Activated naive CD4-positive, alpha-beta T cell treated with anti-CD3 and anti-CD28 coated beads, Interleukin-2, amount 50 U/mL, for 16 hours (primary cell): ENCODE measurements at regions not wholly inside any gene's neighbourhood (a gene's known extent, or its start where the extent isn't known, plus 50 kb on each side); places are given as distances from the start of the nearest gene placed in this dataset.

Experiments
- DNase-seq: peaks from one replicate; pipeline ENCODE4 v3.0.0-alpha.2; 2020

DNA sequence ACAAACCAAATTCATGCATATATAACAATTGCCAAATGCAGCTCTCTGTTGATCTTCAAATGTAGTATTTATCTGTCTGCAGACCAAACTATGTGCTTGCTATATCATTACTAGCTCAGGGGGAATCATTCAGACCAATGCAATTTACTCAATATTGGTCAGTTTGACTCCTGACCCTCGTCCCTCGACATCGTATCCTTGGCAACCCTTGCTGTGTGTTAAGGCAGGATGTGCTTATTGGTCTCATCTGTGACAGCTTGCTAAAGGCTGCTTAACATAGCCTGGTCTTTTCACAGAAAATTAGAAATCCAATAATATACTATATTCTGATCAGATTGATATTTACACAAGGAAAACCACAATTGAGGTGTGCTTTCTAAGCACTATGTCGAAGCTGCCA, 747.1 kb downstream of the GALR1 start:
- no peak for DNase-seq

DNA sequence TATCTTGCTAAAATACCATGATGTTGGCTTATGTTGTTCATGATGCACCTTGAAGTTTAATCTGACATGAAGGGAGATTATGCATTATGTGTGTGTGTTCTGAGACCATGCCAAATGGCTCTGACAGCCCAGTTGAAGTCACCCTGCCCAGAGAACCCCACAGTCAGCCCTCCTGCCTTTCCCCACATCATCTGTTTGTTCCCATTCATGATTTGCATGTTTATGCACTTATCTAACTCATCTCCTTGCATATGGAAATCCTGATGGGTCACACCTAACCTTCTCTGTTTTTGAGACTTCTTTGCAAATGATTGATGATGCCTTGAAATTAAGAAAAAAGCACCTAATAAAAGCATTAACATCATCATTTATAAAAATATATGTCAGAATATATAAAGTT, 752.2 kb downstream of the GALR1 start:
- no peak for DNase-seq

DNA sequence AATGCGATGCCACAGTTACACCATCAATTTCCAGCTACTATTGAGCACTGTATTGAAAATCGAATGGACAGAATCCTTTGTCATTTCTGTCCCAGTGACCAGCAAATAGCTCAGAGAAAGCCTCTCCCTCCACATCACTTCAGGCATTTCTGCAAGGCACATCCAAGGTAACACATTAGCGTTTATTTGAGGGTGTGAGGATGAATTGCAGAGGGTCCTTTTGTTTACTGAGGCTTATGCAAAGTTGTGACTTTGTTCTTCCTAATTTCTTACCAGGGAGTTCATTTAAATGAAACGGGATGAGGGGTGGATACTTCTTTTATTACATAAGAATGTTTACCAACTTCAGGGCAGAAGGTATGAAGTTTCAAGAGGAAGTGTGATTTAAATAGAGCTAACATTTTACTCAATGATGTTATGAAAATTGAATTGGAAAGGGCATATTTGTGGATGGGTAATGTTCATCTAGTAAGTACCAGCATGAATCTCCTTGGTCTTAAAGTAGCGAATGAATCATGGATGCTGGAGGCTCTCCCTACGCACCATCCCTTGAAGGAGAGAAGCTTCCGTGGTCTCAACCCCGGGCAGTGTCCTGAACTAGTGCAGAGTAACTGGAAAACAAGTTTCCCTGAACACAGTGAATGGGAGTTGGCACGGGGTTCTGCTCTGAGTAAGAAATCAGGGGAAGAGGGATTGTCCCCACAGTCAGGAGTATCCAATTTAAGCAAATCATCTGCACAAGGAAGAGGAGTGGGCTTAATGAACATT, 756.5 kb downstream of the GALR1 start:
- no peak for DNase-seq

DNA sequence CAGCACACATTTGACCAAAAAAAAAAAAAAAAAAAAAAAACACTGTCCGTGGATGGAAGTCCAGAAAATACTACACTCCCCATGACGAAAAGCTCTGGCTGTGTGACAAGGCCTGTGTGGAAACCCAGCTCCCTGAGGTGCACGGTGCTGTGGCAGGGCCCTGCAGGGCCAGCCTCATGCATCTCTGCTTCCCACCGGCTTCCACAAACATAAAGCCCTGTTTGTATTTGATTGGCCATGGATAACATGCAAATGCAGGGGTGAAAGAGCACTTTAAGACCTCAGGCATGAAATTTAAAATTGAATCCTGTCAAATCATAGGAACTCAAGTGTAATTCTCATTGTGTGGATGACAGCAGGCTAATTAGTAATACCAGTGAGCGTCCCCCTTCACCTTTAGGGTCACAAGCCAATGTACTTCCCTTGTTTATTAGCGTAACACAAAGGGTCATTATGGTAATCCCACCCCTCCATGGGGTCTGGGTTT, 757.2 kb downstream of the GALR1 start:
- DNase-seq, result no peak

DNA sequence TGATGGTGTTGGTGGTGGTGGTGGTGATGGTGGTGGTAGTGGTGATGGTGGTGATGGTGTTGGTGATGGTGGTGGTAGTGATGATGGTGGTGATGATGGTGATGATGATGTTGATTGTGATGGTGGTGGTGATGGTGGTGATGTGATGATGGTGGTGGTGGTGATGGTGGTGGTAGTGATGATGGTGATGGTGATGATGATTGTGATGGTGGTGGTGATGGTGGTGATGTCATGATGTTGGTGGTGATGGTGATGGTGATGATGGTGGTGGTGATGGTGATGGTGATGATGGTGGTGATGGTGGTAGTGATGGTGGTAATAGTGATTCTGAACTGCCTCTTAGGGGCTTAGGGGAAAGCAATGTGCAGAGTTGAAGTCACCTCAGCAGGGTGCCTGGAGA, 760.7 kb downstream of the GALR1 start:
- DNase-seq, result no peak

DNA sequence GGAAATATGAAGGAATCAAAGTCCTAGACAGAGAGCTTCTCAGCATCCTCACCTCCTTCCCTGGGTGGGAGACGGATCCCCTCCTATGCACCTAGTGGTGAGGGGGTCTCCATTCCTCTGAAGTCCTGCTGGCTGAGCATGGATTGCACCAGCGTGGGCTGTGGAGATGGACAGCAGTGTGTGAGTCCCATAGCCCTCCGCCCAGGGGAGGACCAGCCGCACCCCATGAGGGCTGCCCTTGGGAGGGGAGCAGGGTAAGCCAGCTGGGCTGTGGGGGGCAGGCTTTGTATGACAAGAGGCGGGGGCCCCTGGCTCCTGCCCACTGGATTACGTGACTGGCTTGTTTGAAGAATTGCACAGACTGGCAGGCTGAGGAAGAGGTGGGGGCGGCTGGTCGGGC, 768.2 kb downstream of the GALR1 start:
- no peak for DNase-seq

DNA sequence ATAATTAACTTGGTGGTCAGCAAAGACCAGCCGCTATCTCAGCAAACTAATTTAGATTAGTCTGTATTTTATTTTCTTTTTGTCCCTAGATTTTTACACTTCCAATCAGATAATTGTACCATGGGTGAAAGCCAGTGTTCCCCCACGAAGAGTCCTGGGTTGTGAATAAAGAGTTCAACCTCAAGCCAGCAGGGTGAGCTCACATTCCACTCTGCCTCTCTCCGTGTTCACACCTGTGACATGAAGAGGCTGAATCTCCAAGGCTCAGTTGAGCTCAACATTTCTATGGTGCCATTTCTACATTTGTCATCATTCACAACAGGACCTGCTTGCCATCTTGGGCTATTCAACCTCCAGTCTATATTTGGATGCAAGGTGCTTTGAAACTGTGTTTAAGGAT, 771.5 kb downstream of the GALR1 start:
- DNase-seq, result no peak

DNA sequence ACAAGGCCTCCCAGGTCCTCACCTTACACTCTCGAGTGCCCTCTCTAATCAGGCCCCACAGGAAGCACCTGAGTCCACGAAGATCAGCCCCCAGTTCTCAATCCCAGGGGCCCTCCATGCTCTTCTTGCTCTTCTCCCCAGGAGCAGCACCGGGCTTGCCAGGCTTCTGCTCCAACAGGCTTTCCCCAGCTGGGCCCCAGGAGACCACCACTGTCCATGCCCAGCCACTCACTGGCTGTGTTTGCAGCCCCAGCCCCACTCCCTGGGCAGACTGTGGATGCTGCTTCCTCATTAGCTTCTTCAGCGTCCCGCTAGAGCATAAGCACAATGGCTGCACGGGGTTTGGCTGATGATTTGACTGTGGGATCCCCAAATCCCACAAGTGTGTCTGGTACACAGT, 781.9 kb downstream of the GALR1 start:
- DNase-seq, result no peak

DNA sequence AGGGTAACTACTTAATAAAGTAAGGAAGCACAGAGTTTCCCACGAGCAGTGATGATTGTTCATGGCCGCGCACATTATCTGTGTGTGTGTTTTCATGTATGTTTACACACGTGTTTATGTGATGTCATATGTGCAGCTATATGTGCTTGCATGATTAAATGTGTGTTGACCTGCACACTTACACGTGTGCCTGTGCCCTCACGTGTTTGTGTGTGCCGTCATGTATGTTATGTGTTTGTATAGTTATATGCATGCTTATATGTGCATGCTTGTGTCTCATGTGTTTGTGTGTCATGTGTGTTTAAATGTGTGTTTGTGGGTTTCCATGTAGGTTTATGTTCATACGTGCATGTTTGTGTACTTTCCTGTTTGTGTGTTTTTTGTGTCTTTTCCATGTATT, 782.3 kb downstream of the GALR1 start:
- DNase-seq, result no peak

DNA sequence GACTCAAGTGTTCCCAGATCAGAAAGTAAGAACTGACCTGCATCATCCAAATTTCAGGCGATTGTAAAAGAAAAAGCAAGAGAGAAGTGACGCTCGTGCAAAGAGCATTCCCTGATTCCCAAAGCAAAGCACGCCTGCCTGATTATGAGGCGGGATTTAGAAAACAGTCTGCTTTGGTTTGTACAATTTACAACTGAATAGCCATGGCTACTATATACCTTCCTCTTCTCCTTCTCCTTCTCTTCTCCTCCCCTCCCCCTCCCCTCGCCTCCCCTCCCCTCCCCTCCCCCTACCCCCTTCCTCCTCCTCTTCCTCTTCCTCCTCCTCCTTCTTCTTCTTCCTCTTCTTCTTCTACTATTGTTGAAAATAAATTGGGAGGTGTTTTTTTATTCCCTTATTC, 782.9 kb downstream of the GALR1 start:
- no peak for DNase-seq

DNA sequence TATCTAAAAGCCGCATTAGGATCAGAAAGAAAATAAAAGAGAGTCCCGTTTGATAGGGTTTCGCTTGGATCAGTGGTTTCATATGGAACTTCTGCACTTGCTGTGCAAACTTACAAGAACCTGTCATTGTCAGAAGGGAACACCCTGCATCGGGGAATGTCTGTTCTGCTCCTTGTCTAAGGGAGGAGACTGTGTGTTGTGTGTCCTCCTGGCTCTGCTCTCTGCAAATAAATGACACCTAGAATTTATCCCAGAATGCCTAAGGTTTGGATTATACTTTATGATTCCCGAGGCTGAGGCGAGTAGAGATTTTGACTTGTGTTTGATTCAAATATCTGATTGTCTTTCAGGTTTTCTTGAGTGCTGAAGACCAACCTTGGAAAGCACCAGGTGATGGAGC, 785.1 kb downstream of the GALR1 start:
- no peak for DNase-seq

DNA sequence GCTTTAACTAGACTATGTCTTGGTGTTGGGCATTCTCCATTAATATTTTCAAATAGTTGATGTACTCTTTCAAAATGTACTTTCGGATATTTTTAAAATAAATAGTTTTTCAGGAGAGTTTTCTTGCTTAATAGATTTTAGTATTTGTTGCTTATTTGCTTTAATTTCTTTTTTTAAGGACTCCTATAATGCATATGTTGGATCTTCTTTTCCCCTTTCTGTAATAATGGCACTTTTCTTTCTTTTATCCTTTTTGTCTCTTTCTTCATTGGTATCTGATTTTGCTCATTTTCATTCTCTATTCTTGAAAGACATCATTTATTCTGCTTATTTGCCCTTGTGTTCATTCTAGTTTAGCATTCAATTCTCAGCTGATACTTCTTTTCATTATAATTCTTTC, 791.6 kb downstream of the GALR1 start:
- no peak for DNase-seq

DNA sequence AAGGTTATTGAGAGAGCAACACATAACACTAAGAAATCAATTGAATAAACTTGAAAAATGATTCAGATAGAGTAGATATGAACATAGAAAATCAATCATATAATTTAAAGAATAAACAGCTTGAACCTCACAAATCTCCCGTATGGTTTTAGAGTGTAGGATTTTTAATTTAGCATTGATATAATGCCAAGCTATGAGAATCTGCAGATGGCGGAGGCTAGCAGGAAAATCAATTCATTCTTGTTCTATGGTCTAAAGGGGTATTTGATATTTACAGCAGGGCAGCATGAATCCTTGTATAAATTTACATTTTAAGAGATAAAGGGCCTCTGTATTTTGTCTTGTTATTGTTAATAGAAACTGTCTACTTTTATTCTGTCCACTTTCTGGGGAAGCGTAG, 797.0 kb downstream of the GALR1 start:
- DNase-seq, result no peak

DNA sequence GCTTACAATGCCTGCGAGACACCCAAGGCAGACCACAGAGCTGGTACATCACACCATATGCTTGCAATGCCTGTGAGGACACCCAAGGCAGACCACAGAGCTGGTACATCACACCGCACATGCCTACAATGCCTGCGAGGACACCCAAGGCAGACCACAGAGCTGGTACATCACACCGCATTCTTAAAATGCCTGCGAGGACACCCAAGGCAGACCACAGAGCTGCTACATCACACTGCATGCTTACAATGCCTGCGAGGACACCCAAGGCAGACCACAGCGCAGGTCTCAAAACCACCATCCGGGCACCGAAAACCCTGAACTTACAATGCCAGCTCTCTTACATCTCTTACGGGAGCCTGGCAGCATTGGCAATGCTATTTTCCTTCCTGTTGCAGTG, 799.6 kb downstream of the GALR1 start:
- DNase-seq, result no peak

DNA sequence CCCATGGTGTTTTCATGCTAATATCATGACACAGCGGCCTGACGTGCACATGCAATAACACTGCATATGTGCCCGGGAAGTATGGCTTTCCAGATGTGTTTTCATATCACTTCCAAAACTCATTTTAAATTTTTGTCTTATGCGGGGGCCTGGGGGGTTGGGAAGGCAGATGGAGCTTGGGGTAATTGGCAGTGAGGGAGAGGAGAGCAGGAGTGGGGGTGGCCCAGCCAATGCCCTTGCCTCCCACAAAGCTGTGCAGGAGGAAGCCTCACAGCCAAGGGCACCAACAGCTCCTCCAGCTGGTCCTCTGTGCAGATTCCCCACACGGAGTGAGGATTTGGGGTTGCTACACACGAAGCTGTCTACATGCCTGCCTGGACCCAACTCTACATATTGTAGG, 805.2 kb downstream of the GALR1 start:
- DNase-seq, result no peak

DNA sequence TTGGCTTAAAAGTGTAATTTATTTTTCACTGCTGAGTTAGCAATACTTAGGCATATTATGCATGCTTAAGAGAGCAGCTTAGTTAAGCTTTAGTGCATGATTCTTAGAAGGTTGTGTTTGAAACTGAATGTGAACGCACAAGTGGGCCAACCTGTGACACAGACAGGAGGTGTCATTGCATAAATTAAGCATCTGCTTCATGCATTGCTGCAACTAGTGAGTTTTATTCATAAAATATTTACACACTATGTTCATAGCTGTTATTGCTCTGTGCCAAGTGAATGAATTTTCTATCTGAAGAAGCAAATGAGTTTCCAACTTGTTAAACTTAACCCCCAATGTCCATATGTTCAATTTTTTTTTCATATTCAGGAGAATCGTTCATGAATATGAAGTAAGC, 806.4 kb downstream of the GALR1 start:
- DNase-seq, result no peak

DNA sequence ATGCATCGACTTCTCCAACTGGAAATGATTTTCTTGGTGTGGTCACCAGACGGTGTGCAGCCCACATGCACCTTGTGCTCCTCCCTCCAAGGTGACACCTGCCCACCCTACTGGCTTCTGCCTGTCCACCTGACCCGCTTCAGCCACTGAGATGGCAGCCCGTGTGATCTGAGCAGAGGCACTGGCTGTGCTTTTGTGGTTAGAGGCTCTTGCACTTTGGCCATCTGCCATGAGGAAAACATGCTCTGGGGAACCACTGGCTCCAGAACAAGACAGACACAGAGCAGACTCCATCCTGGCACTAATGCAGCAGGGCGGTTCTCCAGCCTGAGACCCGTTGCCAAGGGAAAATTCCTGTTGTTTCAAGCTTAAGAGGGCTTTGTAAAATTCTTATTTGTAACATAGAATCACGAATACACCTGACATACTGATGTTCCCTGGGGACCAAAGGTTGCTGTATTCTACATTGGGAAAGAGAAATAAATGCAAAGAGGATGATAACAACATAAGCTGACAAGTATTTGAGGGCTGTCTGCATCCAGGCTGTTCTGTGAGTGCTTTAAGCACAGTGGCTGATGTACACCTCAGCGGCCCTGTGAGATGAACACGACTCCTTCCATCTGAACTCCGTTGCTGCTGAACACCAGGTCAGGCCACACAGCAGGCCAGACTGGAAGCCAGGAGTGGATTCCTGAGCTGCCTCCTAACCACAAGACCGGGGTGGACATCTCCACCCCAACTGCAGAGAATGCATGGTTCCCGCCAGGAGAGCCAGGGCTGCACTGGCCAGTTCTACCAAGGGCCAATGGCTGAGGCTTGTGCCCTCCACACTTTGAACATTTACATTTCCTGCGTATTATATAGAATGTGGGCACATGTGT, 820.4 kb downstream of the GALR1 start:
- DNase-seq, result no peak

DNA sequence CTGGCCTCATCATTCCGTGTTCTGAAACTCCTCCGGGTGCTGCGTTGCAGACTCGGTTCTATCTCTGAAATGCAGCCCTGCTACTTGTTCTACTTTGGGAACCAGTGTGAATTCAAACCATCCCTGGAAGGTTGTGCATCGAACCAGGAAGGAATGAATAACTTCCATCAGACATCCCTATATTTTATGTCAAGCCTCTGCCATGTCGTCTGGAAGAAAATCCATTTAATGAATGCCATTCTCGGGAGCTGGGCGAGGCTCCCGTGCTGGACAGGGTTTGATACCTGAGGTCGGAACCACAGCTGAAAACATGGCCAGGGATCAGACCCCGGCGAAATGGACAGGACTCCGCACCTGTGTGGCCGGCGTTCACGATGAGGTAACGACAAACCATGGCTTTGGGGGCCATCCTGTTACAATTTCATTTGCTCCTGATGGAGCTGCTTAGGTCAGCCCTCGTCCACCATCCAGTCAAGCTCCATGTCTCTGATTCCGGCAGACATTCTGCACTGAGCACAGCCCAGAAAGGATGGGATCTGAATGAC, 821.6 kb downstream of the GALR1 start:
- no peak for DNase-seq

DNA sequence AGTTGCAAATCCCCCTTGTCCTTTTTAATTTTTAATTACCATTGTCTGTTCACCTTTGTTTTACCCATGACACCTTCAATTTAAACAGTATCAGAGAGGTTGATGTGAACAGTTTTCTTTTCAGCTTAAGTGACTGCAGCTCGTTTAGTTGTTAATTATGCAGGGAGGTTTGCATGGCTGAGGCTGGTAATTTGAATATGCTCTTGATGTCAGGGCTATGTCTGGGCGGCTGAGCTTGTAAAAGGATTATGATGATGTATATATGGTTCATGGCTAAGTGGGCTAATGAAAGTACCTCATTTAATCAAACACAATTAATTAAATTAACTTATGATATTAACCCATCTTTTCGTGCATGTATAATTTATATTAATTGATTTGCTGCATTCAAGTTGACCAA, 822.1 kb downstream of the GALR1 start:
- DNase-seq, result no peak

DNA sequence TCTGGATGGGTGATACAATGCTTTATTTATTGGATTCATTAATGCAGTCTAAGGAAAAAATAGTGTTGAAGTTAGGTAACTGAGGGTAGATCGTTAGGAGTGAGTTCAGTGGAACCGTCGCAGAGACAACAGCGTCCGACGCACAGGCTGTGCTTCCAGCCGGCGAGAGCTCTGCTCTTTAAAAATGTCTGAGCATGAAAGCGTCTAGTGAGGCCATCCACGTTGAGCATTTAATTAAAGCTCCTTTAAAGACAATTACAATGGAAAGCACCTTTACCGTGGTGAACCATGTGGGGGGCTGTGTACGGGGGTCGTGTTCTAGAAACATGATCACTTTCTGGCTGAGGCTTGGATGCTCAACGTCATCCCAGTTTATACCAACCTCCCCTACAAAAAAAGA, 822.7 kb downstream of the GALR1 start:
- DNase-seq, result no peak

DNA sequence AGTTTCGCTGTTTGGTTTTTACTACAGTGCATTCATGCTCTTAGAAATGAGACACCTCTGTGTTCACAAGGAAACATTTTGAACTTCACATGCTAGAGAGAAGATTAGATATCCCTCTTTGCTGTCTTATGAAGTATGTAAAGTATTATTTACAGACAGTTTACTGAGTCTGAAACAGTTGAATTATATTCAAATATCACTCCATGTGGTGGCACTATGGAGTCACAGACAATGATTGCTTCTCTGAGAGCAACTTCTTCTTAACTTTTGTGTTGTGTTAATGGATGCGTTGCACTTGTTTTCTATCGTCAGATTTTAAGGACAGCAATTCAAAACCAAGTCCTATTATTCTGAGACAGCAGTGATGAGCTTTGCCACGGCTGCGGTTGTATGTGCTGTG, 823.6 kb downstream of the GALR1 start:
- no peak for DNase-seq

DNA sequence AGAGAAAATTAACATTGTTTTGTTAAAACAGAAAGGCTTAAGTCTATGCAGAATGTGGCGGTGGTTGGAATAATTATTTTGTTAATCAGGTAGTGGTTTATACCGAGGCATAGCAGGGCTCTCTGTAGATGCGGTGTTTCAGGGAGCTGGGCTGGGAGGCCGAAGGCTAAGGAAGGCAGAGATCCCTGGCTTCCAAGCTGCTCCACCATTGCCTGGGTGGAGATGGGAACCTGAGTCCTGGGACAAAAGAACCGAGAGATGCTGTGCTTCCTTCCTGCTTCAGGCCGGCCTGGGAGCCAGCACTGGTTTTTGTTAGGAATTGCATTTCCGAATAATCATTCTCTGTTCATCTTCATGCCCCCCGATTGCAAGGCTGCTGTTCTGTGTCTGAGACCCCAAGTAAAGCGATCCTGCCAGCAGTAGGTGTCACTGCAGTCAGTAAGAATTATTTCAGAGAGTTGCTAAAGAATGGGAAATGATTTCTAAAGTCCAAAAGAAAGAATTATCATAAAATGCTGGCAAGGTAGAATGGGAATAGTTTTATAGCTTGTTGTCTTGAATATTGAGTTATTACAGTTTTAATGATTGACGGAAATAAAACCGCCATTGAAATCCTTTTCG, 824.9 kb downstream of the GALR1 start:
- DNase-seq, result no peak

DNA sequence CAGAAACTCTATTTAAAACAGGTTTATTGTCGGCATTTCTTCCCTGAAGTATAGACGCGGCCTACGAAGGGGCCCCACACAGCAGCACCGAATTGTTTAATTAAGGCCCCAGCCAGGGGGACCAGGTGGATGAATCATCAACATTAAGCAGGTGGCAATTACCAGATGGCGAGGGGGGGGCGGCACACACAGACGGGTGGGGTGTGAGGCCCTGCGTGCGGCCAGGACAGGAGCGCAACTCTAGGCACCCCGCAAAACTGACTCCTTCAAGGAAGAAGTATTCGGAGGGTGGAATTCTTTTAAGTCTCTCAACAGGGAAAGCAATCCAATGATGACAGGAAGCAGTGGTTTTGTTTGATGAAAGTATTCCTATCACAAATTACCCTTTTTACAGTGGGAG, 830.4 kb downstream of the GALR1 start:
- no peak for DNase-seq

DNA sequence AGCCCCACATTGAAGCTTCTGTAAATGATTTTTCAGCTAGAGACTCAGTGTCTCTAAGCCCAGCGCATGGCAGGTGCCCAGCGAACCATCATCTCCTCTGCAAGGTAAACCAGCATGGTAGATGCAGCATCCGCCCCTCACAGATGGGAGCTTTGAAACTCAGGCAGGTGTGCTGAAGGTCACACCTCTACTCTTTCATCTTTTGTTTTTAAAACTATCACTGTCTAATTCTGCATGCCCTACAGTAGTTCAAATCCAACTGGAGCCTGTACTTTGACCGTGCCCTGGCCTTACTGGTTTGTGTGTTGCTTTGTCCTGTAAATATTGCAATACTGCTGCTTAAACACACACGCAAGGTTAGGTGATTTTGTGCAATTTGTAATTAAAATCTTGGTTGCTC, 831.1 kb downstream of the GALR1 start:
- no peak for DNase-seq
